HG03521 (cell line): ENCODE measurements at regions not wholly inside any gene's neighbourhood (a gene's known extent, or its start where the extent isn't known, plus 50 kb on each side); places are given as distances from the start of the nearest gene placed in this dataset.

ENCODE experiments used
- ATAC-seq: cut with Tn5 transposase; IDR thresholded peaks from one replicate; pipeline ENCODE4 v1.9.1; 2021; ENCODE audit warnings: mild to moderate bottlenecking, moderate library complexity; ENCODE audit not compliant: unreplicated experiment

DNA sequence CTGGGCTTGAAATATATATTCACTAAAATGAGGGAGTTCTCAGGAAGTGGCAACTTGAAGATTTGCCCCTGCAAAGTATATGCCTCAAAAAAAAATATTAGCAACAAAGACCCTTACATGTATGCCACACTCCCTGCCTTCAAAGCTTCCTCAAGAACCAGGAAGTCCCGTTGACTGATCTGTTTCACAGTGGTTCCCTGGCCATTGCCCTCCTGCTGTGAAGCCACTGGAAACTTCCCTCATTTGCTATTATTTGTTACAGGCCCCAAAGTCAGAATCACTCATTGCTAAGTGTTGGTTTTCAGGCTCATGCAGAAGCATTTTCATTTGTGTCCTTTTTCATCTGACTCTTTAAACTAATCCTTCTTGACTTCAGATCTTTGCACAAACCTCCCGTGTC, 421.5 kb downstream of the ZNF521 start:
- ATAC-seq, result no peak

DNA sequence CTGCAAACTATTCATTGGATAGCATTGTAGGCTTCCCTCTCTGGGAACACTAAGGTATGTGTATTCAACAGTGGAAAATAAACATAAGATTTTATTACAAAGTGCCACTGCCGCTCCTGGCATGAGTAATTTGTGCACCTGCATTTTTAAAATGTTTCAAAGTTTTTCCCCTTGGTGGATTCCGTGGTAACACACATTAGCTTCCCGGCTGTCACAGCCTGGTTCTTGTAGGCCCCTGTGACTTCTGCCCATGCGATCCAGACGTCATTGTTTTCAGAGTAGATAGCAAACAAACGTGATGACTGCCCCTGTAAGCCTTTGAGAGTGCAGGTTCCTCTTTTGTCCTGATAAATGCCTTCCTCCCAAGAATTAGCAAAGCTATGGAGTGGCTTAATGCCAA, 421.0 kb downstream of the ZNF521 start:
- ATAC-seq, result no peak

DNA sequence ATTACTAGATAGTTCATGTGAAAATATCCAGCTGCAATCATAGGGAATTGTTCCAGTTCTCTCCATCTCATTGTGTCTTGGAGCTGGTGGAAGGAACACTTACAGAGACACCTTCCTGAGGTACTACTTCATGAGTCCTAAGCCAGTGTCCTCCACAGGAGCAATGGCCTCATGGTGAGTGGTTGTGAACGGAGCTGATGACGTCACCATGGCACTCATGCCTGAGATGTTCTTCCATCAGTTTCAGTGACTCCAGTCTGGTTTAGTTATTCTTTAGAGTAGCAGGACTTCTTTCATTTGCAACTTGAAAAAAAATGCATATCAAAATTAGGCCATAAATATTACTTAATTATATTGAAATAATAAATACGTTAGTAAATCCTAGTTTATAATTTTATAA, 418.6 kb downstream of the ZNF521 start:
- no peak for ATAC-seq

DNA sequence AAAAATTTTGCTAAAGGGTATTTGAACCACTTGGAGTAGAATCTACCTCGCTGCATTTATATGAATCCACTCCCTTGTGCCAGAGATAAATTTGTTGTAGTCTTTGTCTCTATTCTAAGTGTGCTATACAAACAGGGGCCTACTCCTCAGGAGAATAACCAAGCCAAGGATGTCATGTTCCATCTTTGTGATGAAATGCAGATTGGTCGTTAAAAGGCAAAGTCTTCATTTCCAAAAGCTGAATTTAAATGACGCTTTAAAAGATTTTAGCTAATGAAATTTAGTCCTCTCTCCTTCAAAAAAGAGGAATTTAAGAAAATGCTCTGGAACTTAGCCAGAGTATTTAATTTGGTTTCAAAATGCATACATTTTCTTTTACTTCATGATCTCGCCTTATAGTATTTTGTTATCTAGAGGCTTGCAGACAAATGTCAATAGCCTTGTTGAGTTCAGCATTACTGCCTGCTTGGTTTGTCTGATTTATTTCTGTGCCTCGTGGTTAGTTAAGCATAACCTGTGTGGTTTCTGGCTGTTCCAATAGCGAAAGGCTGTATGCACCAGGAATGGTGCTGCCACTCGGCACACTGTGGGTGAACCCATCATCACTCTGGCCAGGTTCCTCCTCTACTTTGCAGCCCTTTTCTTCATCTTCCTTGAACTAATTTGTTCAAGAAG, 417.6 kb downstream of the ZNF521 start:
- ATAC-seq, result no peak

DNA sequence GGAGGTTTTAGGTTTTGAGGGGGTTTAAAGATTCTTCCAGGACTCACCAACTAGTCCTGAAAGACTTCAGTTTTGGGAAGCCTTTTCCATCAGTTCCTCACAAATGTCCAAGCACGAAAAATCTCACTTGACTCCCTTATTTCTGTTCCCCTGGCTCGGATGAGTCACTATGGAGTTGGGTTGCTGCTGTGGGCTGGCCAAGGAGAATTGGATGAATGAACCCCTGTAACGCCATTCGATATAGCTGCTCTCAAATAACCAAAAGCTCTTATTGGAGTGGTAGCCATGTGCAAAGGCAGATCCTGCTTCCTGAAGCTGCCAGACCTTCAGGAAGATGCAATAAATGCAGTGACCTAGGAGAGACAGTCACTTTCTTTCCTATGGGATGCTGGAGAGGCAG, 417.0 kb downstream of the ZNF521 start:
- ATAC-seq, result no peak

DNA sequence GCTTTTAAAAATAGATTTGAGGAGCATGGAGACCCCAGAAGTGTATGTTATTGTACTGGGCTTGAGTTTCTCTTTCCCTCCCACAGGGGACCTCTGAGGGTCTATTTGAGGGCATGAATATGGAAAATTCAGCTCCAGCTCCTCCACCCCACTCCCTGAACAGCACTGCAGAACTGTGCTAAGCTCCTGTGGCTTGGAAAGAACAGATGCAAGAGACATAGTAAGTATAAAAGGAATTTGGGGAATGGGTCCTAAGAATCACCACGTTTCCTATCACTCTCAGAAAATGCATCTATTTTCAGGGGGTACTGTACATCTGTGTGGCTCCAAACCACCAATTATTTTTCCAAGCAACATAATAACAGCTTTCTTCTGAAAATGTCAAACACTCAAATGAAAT, 416.1 kb downstream of the ZNF521 start:
- no peak for ATAC-seq

DNA sequence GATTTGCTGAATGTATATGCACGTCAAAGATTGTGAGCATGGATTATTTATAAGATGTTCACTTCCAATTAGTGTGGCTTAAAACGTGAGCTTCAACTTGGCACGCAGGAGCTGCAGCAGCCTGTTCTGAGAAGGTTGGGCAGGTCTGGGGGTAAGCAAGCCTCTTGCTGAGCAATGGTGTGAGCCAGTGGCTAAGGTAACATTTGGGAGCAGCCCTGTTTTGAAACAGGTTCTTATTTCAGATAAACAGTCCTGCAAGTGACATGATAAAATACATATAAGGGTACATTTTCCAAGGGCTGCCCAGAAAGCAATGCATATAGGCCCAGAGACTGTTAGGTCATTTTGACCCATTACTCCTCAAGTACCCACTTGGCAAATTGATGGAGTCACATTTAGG, 415.3 kb downstream of the ZNF521 start:
- no peak for ATAC-seq

DNA sequence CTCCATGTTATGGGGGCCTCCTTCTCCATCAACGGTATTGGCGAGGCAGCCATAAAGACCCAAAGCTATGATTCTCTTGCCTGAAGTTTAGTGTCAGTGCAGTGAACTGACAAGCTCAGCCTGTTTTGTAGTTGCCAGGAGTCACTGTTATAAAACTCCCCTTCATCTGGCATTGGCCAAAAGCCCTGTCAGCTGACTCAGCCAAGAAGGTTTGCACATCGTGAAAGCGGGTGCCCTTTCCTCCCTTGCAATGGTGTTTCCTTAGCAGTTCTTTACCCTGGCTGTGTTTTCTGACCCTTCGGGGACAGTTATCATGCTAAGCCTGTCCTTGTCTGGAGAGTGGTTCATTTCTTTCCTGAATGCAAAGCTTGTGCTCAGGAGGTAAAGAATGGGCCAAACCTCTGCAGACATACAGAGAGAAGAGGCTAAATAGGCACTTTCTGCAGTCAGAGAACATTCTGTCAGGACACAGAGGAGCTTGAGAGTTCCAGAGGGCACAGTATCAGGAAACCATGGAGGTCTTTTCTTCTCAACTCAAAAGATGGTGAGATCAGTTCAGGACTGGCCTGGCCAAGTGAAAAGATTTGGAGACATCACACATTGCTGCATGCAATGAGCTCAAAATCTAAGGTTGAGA, 414.2 kb downstream of the ZNF521 start:
- ATAC-seq, result no peak

DNA sequence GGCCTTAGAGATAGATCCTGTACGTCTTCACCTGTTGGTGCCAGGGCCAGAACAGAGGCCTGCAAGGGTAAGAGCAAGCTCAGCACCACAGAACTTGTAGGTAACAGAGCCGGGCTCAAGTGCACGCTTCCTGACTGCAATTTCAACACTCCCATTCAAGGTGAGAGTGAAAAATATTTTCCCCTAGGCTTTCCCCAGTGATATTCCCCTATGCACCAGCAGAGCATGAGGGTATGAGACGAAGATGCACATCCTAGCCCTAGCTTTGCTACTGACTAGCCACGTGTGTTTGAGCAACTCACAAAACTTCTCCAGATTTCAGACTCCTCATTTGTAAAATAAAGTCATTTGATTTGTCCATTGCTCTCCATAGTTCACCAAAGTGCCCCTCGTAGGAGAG, 411.6 kb downstream of the ZNF521 start:
- no peak for ATAC-seq

DNA sequence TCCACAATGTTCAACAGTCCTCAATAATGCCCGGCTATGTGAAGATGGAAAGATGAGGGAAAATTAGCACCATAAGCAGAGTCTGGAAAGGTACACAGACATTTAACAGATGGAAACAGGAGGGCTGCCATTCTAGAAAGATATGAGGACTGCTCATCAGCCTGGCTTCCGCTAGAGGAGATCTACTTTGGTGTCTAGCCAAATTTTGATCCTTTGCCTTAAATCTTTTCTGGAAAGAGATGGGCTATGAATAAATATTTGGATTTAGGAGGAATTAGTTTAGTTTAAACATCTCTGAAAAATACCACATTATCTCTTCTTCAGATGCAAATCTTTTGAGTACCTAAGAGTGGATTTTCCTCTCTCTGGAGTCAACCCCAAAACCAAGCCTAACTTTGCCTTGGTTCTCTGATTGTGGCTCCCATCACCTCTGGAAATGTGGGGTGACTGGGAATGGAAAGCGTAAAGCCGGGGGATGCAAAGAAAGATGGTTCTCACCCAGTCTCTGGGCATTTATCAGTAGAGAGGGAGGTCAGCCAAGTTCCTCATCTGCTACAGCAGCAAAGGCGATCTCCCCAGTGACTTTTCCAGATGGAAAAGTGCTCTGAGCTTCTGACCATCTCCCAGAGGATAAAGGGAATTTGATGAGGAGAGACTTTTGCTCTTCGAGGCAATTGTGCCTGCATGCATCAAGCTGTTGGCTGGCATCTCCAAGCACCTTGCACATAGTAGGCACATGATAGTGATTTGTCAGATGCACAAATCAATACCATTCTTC, 410.6 kb downstream of the ZNF521 start:
- no peak for ATAC-seq

DNA sequence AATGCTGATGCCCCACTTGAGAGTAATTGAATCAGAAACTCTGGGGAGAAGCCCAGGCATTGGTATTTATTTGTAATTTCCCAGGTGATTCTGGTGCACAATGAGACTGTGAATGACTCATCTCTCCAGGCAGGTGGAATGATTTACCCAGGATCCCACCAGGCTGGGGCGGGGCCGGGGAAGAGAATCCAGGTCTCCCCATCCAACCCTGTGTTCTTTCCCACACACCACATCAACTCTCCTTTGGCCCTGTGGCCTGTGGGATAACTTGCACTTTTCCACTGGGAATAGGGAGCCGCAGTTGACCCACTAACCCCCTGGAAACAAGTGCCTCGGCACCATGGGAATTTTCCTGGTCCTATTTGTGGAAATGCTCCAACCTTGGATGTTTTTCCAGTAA, 409.8 kb downstream of the ZNF521 start:
- ATAC-seq, result no peak

DNA sequence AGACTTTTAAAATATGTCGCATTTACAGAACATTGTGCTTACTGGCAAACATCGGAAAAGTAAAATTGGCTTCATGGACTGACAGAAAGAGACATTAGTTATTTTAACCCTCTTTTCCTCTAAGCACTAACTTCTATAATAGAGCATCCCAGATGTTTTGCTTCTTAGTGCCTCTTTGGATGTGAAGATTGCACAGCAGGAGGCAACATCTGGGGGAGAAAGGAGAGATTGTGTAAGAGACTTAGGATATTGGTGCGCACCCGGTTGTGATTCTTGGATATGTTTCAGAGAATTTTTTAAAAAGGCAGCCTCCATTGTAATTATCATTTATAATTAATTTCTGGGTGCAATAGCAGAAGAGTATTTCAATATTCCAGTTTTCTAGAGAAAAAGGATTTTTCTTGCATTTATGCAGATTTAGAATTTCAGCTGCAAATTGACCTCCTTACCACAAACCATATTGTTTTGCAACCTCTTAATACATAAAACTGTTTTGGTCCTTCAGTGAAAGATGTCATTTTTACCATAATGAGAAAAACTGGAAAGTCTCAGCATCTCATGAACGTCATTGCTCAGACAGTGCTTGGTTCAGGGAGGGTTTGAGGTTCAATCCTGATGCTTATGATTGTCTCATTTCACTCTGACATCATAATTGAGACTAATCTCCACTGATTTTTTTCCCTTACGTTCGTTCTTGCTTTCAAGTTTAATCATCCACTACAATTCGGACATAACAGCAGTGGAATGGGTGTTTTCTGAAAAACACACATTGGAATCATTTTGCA, 404.3 kb downstream of the ZNF521 start:
- no peak for ATAC-seq

DNA sequence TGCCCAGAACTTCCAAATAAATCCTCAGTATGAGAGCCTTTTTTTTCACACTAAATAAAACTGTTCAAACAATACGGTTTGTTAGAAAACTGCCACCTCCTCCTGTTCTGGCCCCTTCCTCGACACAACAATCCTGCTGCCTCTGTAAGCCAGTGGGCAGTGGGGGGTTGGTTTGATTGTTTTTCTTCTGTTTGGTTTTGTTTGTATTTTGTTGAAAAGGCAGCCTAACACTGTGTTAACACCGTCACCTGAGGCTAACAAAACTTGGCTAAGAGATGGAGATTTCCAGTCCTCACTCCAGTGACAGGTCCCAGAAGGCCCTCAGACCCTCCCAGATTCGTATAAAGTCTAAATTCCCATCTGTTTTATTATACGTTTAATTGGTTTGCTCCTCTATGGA, 402.1 kb downstream of the ZNF521 start:
- ATAC-seq, result no peak

DNA sequence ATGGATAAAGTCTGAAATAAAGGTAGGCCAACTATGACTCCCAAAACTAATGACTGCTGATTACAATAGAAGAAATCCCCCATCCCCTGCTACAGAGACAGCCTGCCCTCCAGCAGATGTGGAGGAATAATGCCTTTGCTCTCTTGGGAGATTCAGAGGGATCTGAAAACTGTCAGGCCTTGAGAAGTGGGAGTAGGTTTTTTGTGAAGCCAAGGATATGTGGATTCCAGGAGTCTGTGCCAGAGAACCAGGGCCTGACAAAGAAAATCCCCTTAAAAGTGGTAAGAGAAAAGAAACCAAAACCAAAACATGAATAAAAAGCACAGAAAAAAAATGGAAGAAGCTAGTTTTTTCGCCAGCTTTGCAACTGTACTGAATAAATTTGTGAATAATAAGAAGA, 397.6 kb downstream of the ZNF521 start:
- ATAC-seq, result no peak

DNA sequence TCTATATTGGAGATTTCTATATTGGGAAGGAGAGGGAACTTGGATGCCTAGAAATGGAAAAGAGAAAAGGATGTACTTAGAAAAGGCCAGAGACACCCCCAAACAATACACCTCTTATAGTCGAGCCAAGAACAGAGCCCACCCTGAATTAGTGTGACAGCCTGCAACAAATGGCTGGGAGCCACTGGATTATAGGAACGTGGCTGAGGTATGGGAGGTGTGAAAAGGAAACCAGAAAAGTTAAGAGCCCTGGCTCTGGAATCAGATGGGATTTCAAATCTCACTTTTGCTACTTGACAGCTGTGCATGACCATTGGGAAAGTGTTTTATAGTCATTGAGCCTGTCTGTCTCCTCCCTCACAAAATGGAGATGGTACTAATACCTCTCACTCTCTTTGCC, 394.0 kb downstream of the ZNF521 start:
- ATAC-seq, result no peak

DNA sequence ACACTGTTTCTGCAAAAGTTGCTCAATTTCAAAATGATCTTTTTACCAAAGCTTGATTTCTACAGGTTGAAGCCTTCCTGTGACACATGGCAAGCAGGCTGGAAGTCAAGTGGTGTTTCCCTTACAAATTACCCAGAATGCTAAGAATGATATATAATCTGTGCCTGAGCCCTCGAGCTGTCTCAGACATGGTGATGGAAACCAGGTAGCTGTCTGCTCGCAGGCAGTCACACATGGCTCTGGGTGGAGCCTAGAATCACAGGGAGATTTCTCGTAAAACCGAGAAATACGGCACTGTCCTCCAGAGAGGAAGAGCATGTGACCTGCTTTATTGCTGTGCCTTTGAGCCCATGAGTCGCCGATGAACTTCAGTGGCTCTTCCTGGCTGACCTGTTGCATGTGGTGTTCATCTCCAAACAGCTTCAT, 392.9 kb downstream of the ZNF521 start:
- ATAC-seq, result no peak

DNA sequence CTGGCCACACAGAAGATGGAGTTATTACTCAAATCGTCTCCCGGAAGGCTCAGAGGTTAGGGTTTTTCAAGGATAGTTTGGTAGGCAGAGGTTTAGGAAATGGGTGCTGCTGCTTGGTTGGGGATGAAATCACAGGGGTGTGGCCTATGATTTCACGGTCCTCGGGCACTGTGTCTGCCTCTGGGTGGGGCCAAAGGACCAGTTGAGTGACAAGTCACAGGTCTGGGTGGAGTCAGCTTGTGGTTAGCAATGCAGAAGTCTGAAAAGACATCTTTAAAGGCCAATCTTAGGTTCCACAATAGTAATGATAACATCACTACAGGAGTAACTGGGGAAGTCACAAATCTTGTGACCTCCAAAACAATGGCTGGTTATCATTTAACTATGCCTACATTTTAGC, 387.8 kb downstream of the ZNF521 start:
- ATAC-seq, result peak; percentile 81

DNA sequence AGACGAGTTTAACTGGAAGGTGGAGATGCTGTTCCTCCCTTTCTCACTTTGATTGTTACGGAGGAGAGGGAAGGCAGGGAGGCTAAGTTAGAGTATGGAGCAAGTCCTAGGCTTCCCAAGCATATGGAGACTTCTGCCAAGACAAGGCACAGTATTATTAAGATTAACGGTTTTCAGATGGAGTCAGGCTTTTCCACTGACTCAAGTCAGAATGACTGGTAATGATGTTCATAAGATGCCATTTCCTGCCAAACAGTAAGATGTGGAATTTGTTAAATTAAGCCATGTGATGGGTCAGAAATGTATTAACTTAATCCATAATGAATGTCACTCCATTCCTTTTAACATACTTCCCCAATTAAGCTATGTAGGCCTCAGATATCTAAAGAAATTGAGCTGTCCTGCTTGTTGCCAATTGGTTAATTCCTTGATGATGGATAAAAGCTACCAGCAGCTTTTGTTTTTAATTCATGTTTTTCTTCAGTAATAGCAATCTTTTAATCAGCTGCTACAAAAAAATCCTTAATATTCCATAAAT, 383.7 kb downstream of the ZNF521 start:
- ATAC-seq, result no peak

DNA sequence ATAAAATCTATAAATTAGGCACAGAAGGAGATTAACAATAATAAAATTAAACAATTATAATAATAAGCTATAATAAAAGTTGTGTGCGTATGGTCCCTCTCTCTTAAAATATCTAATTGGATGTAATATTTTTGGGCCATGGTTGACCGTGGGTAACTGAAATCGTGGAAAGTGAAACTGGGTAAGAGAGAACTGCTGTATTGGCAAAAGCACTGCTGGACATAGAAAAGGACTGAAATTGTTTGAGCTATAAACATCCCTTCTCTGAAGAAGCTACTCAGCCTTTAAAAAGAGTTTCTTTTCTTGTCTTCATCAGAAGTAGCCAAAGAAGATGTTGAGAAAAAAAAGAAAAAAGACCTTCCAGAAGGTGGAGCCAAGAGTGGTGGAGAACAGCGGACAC, 379.4 kb downstream of the ZNF521 start:
- no peak for ATAC-seq

DNA sequence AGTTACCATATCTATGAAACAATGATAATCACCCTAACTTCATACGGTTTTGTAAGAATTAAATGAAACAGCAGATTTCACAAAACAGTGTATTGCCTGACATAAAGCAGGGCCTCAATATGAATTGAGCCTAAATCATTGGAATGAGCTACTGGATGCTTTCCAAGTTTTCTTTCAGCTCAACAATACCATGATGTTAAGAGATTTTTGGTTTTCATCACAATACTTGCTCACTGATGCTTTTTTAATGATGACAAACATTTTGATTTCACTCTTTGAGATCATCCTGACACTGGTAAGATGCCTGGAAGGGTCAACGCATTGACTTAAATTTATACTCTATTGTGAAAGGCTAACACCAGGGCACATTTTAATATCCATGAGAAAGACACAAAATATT, 377.5 kb downstream of the ZNF521 start:
- no peak for ATAC-seq
